ENCODE measurements at regions not wholly inside any gene's neighbourhood (a gene's known extent, or its start where the extent isn't known, plus 50 kb on each side); places are given as distances from the start of the nearest gene placed in this dataset.

- peaks cover 2% of the 10 kb centered on the region; the same call in 1 of the 2 replicates for H3K4me1 ChIP-seq (ENCODE audit: insufficient read depth, low read length)
- Mint-ChIP-seq H3K4me3 (no peak overlapping the region), H3K27me3 (ENCODE audit: low read depth) (peaks cover 2% of the 10 kb centered on the region; the same call in 1 of the 2 replicates), H3K36me3 (ENCODE audit: insufficient read depth in 1 of 3, low read depth in 3 of 3) (peaks cover 0 to 1% (median 0%) of the 10 kb centered on the region in 3 experiments; a peak in 1 of 7 replicates), H3K4me1 (peaks cover 3 to 7% of the 10 kb centered on the region in 2 experiments), H3K9me3 (no peaks in the 10 kb centered on the region), H3K27ac (no peak overlapping the region)
- H3K9me3 ChIP-seq (ENCODE audit: control insufficient read depth, low read depth, low read length) = no peaks in the 10 kb centered on the region
- H3K23me2 ChIP-seq (ENCODE audit: insufficient read length, low read depth, low read length, poor library complexity, severe bottlenecking) = no peaks in the 10 kb centered on the region
- no peak overlapping the region for H2BK5ac ChIP-seq (ENCODE audit: insufficient read length, low read length)
- H3K27me3 ChIP-seq (ENCODE audit: insufficient read depth, low read length) = no peaks in the 10 kb centered on the region
- no peak overlapping the region for H3K9ac ChIP-seq (ENCODE audit: extremely low read depth, insufficient read length, low read length)
- no peak overlapping the region for H3K4ac ChIP-seq (ENCODE audit: low read depth, low read length)
- TF ChIP-seq CTCF (conservative IDR thresholded peaks at IDR 0.05) = no peak
- no peak overlapping the region for H3K56ac ChIP-seq (ENCODE audit: insufficient read length, low read depth, low read length)
- H4K20me1 ChIP-seq (ENCODE audit: control insufficient read depth, insufficient read depth, insufficient read length) = no peaks in the 10 kb centered on the region
- no peak overlapping the region for H3K23ac ChIP-seq (ENCODE audit: insufficient read length, low read depth, low read length)
- H3K79me2 ChIP-seq (ENCODE audit: insufficient read depth, low read length) = no peaks in the 10 kb centered on the region
- H2AFZ ChIP-seq (ENCODE audit: low read length) = no peak overlapping the region
- no peak overlapping the region for H2BK20ac ChIP-seq (ENCODE audit: low read depth, low read length, poor library complexity, severe bottlenecking)
- H3K18ac ChIP-seq (ENCODE audit: insufficient read length, low read depth, low read length) = no peak overlapping the region
- no peak overlapping the region for H2BK120ac ChIP-seq (ENCODE audit: low read depth, low read length, poor library complexity, severe bottlenecking)
- H4K5ac ChIP-seq (ENCODE audit: insufficient read length, low read depth, low read length) = no peak overlapping the region
- no peak overlapping the region for H2BK12ac ChIP-seq (ENCODE audit: insufficient read length, low read depth, low read length)
- no peak overlapping the region for H3T11ph ChIP-seq (ENCODE audit: low read length)
- no CpG with 5 or more reads among the region's 7 CpGs for WGBS (ENCODE audit: extremely low coverage, insufficient read length, low lambda C conversion rate)
- no peaks in the 10 kb centered on the region for H3K79me1 ChIP-seq (ENCODE audit: insufficient read depth, low read depth, low read length, poor library complexity, severe bottlenecking)
- H2AK5ac ChIP-seq (ENCODE audit: insufficient read length, low read length) = no peak overlapping the region
- no peak overlapping the region for H3K27ac ChIP-seq (ENCODE audit: insufficient read length, low read depth, low read length)
- H4K91ac ChIP-seq (ENCODE audit: insufficient read length, low read depth, low read length) = no peak overlapping the region
- H2BK15ac ChIP-seq (ENCODE audit: low read depth, low read length) = no peak overlapping the region
- H3K14ac ChIP-seq (ENCODE audit: insufficient read depth, low read length) = no peak overlapping the region
- no peak overlapping the region for H3K4me2 ChIP-seq (ENCODE audit: insufficient read depth, insufficient read length, low read length)
- no peak for DNase-seq
- H4K8ac ChIP-seq (replicated peaks; ENCODE audit: insufficient read length, low read depth, low read length) = no peak overlapping the region
These were observed 186.6 kb downstream of the SIPA1L2 start for GRCh38 chr1:232443372-232443771.
